ENCODE measurements at regions not wholly inside any gene's neighbourhood (a gene's known extent, or its start where the extent isn't known, plus 50 kb on each side); places are given as distances from the start of the nearest gene placed in this dataset.

DNA sequence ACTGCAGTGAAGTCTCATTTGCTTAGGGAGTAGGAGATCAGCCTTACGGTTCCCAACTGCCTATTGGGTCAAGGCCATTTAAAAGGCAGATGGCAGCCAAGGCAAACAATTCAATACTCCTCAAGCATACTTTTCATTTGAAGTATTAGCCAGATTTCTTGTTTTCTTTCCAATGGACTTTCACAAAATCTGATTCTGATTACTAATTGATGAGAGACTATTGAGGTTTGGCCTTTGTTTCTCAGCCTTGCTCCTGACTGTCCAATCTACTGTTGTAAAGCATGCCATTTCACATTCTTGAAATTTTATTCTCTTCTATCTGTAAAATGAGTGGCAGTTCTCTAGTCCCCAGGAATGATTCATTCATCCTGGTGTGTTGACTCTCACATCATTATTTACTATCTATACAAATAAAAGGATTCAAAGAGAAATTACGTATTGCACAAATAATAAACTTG is 166.2 kb upstream of the TGFBR2 start:
- TF ChIP-seq, protein P1, sequence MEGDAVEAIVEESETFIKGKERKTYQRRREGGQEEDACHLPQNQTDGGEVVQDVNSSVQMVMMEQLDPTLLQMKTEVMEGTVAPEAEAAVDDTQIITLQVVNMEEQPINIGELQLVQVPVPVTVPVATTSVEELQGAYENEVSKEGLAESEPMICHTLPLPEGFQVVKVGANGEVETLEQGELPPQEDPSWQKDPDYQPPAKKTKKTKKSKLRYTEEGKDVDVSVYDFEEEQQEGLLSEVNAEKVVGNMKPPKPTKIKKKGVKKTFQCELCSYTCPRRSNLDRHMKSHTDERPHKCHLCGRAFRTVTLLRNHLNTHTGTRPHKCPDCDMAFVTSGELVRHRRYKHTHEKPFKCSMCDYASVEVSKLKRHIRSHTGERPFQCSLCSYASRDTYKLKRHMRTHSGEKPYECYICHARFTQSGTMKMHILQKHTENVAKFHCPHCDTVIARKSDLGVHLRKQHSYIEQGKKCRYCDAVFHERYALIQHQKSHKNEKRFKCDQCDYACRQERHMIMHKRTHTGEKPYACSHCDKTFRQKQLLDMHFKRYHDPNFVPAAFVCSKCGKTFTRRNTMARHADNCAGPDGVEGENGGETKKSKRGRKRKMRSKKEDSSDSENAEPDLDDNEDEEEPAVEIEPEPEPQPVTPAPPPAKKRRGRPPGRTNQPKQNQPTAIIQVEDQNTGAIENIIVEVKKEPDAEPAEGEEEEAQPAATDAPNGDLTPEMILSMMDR (IDR thresholded peaks at IDR 0.05), result no peak
- TF ChIP-seq EZH2 (IDR thresholded peaks at IDR 0.05), result no peak
- TF ChIP-seq EZH2phosphoT487 (IDR thresholded peaks at IDR 0.05), result no peak

Data from neural progenitor cell (in vitro differentiated cells).